GM23338 (cell line): ENCODE measurements at regions not wholly inside any gene's neighbourhood (a gene's known extent, or its start where the extent isn't known, plus 50 kb on each side); places are given as distances from the start of the nearest gene placed in this dataset.

Experiments used
- ATAC-seq: fragments of 200-7000 bp; cut with Tn5 transposase; 3 replicates; pipeline ENCODE4 v1.9.1; 2020
- DNase-seq: peaks from one replicate; pipeline ENCODE4 v3.0.0-alpha.2; 2015; ENCODE audit warnings: low spot score
- H2AFZ ChIP-seq: fragments of 200-600 bp; sonication (generic); 2 replicates; pipeline ENCODE4 v1.8.0; 2016; ENCODE audit warnings: antibody characterized with exemption, mild to moderate bottlenecking, moderate library complexity
- H3F3A ChIP-seq: fragments of 200-600 bp; sonication (generic); replicated peaks from 2 replicates; pipeline ENCODE4 v1.8.0; 2017; ENCODE audit warnings: antibody characterized with exemption, mixed run types, low read depth
- H3K27ac ChIP-seq: fragments of 200-600 bp; sonication (generic); 2 replicates; pipeline ENCODE4 v1.6.1; 2016; ENCODE audit warnings: low read depth
- H3K27me3 ChIP-seq: fragments of 200-600 bp; sonication (generic); 2 replicates; pipeline ENCODE4 v1.8.0; 2016; ENCODE audit warnings: mild to moderate bottlenecking, mixed run types, moderate library complexity; ENCODE audit not compliant: insufficient read depth
- H3K36me3 ChIP-seq: fragments of 200-600 bp; sonication (generic); 2 replicates; pipeline ENCODE4 v1.8.0; 2016; ENCODE audit warnings: mild to moderate bottlenecking; ENCODE audit not compliant: insufficient read depth
- H3K4me1 ChIP-seq: fragments of 200-600 bp; sonication (generic); 2 replicates; pipeline ENCODE4 v1.8.0; 2016; ENCODE audit warnings: mild to moderate bottlenecking, moderate library complexity; ENCODE audit not compliant: insufficient read depth
- H3K4me2 ChIP-seq: fragments of 200-600 bp; sonication (generic); 2 replicates; pipeline ENCODE4 v1.7.1; 2017; ENCODE audit warnings: mixed run types
- H3K4me3 ChIP-seq: fragments of 200-600 bp; sonication (generic); 2 replicates; pipeline ENCODE4 v1.6.1; 2016; ENCODE audit warnings: mixed run types
- H3K79me2 ChIP-seq: fragments of 200-600 bp; sonication (generic); replicated peaks from 2 replicates; pipeline ENCODE4 v1.8.0; 2017; ENCODE audit warnings: mild to moderate bottlenecking; ENCODE audit not compliant: insufficient read depth
- H3K9me2 ChIP-seq: fragments of 200-600 bp; sonication (generic); 2 replicates; pipeline ENCODE4 v1.8.0; 2017; ENCODE audit not compliant: insufficient read depth
- H4K20me1 ChIP-seq: fragments of 200-600 bp; sonication (generic); replicated peaks from 2 replicates; pipeline ENCODE4 v1.8.0; 2017; ENCODE audit warnings: mild to moderate bottlenecking; ENCODE audit not compliant: insufficient read depth
- H3K27ac Mint-ChIP-seq: 2 replicates; pipeline ENCODE4 v1.8.0; 2020; ENCODE audit warnings: inconsistent platforms, mild to moderate bottlenecking, moderate library complexity, mixed read lengths
- H3K27me3 Mint-ChIP-seq: 3 replicates; pipeline ENCODE4 v1.8.0; 2022; ENCODE audit warnings: low read depth, mild to moderate bottlenecking, moderate library complexity, mixed read lengths, inconsistent platforms; ENCODE audit not compliant: insufficient read depth, poor library complexity
- H3K36me3 Mint-ChIP-seq: 3 replicates; pipeline ENCODE4 v1.8.0; 2021; ENCODE audit warnings: low read depth, mild to moderate bottlenecking, inconsistent platforms, moderate library complexity, mixed read lengths
- H3K4me1 Mint-ChIP-seq: 3 replicates; pipeline ENCODE4 v1.8.0; 2020; ENCODE audit warnings: mild to moderate bottlenecking, inconsistent platforms, mixed read lengths
- H3K4me3 Mint-ChIP-seq: 3 replicates; pipeline ENCODE4 v1.8.0; 2021; ENCODE audit warnings: moderate library complexity, mild to moderate bottlenecking, inconsistent platforms, mixed read lengths
- H3K9me3 Mint-ChIP-seq: 3 replicates; pipeline ENCODE4 v1.8.0; 2020; ENCODE audit warnings: moderate library complexity, mild to moderate bottlenecking, inconsistent platforms, mixed read lengths
- CREB1 ChIP-seq: fragments of 250-450 bp; sonication (Bioruptor Pico); IDR thresholded peaks from 2 replicates; pipeline ENCODE4 v1.5.0; 2020; ENCODE audit warnings: low read depth, mild to moderate bottlenecking, moderate library complexity
- JUNB ChIP-seq: IDR thresholded peaks from one replicate; pipeline ENCODE4 v1.6.1; 2016; ENCODE audit warnings: antibody characterized with exemption; ENCODE audit not compliant: unreplicated experiment
- ZNF331 ChIP-seq: fragments of 250-450 bp; sonication (Bioruptor Pico); IDR thresholded peaks from 2 replicates; pipeline ENCODE4 v1.5.0; 2020; ENCODE audit warnings: low read depth, mild to moderate bottlenecking, moderate library complexity
- TF ChIP-seq, protein P1 (sequence below): fragments of 250-450 bp; sonication (Bioruptor Pico); IDR thresholded peaks from 2 replicates; pipeline ENCODE4 v1.5.0; 2020; ENCODE audit warnings: mild to moderate bottlenecking, moderate library complexity
- TF ChIP-seq, protein P2 (sequence below), 2 experiments: fragments of 200-600 bp in 1 of 2; sonication (generic) in 1 of 2; conservative IDR thresholded peaks; 2 replicates each; pipeline versions ENCODE4 v1.5.1 to v1.6.1; 2016 to 2017; ENCODE audit warnings: antibody characterized with exemption in 2 of 2, low read depth in 2 of 2, mild to moderate bottlenecking in 2 of 2, moderate library complexity in 1 of 2
- TF ChIP-seq, protein P3 (sequence below): IDR thresholded peaks from 2 replicates; pipeline ENCODE4 v1.6.1; 2016; ENCODE audit warnings: antibody characterized with exemption

DNA sequence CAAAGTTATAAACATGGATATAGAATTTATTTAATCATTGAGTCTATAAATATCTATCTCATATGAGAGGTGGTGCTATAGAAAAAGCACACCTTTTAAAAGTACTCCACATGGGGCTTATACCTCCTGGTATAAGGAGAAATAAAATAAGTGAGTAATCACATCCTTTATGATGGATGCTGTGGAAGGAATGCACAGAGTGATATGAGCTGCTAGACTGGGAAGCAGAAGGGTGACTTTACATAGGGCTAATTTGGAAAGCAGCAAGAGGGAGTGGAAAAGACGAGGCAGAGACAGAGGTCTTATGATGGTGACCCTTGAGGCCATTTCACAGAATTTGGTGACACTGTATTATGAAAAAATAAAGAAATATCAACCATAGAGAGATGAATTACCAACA, 59.4 kb upstream of the AHR start (continued):
- TF ChIP-seq, protein P1, sequence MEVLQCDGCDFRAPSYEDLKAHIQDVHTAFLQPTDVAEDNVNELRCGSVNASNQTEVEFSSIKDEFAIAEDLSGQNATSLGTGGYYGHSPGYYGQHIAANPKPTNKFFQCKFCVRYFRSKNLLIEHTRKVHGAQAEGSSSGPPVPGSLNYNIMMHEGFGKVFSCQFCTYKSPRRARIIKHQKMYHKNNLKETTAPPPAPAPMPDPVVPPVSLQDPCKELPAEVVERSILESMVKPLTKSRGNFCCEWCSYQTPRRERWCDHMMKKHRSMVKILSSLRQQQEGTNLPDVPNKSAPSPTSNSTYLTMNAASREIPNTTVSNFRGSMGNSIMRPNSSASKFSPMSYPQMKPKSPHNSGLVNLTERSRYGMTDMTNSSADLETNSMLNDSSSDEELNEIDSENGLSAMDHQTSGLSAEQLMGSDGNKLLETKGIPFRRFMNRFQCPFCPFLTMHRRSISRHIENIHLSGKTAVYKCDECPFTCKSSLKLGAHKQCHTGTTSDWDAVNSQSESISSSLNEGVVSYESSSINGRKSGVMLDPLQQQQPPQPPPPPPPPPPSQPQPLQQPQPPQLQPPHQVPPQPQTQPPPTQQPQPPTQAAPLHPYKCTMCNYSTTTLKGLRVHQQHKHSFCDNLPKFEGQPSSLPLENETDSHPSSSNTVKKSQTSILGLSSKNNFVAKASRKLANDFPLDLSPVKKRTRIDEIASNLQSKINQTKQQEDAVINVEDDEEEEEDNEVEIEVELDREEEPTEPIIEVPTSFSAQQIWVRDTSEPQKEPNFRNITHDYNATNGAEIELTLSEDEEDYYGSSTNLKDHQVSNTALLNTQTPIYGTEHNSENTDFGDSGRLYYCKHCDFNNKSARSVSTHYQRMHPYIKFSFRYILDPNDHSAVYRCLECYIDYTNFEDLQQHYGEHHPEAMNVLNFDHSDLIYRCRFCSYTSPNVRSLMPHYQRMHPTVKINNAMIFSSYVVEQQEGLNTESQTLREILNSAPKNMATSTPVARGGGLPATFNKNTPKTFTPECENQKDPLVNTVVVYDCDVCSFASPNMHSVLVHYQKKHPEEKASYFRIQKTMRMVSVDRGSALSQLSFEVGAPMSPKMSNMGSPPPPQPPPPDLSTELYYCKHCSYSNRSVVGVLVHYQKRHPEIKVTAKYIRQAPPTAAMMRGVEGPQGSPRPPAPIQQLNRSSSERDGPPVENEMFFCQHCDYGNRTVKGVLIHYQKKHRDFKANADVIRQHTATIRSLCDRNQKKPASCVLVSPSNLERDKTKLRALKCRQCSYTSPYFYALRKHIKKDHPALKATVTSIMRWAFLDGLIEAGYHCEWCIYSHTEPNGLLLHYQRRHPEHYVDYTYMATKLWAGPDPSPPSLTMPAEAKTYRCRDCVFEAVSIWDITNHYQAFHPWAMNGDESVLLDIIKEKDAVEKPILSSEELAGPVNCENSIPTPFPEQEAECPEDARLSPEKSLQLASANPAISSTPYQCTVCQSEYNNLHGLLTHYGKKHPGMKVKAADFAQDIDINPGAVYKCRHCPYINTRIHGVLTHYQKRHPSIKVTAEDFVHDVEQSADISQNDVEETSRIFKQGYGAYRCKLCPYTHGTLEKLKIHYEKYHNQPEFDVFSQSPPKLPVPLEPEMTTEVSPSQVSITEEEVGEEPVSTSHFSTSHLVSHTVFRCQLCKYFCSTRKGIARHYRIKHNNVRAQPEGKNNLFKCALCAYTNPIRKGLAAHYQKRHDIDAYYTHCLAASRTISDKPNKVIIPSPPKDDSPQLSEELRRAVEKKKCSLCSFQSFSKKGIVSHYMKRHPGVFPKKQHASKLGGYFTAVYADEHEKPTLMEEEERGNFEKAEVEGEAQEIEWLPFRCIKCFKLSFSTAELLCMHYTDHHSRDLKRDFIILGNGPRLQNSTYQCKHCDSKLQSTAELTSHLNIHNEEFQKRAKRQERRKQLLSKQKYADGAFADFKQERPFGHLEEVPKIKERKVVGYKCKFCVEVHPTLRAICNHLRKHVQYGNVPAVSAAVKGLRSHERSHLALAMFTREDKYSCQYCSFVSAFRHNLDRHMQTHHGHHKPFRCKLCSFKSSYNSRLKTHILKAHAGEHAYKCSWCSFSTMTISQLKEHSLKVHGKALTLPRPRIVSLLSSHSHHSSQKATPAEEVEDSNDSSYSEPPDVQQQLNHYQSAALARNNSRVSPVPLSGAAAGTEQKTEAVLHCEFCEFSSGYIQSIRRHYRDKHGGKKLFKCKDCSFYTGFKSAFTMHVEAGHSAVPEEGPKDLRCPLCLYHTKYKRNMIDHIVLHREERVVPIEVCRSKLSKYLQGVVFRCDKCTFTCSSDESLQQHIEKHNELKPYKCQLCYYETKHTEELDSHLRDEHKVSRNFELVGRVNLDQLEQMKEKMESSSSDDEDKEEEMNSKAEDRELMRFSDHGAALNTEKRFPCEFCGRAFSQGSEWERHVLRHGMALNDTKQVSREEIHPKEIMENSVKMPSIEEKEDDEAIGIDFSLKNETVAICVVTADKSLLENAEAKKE (CRISPR knock-in tag), result no peak
- TF ChIP-seq, protein P2, sequence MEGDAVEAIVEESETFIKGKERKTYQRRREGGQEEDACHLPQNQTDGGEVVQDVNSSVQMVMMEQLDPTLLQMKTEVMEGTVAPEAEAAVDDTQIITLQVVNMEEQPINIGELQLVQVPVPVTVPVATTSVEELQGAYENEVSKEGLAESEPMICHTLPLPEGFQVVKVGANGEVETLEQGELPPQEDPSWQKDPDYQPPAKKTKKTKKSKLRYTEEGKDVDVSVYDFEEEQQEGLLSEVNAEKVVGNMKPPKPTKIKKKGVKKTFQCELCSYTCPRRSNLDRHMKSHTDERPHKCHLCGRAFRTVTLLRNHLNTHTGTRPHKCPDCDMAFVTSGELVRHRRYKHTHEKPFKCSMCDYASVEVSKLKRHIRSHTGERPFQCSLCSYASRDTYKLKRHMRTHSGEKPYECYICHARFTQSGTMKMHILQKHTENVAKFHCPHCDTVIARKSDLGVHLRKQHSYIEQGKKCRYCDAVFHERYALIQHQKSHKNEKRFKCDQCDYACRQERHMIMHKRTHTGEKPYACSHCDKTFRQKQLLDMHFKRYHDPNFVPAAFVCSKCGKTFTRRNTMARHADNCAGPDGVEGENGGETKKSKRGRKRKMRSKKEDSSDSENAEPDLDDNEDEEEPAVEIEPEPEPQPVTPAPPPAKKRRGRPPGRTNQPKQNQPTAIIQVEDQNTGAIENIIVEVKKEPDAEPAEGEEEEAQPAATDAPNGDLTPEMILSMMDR (conservative IDR thresholded peaks at IDR 0.05; ENCODE audit: low read depth in 2 of 2), result no peak

DNA sequence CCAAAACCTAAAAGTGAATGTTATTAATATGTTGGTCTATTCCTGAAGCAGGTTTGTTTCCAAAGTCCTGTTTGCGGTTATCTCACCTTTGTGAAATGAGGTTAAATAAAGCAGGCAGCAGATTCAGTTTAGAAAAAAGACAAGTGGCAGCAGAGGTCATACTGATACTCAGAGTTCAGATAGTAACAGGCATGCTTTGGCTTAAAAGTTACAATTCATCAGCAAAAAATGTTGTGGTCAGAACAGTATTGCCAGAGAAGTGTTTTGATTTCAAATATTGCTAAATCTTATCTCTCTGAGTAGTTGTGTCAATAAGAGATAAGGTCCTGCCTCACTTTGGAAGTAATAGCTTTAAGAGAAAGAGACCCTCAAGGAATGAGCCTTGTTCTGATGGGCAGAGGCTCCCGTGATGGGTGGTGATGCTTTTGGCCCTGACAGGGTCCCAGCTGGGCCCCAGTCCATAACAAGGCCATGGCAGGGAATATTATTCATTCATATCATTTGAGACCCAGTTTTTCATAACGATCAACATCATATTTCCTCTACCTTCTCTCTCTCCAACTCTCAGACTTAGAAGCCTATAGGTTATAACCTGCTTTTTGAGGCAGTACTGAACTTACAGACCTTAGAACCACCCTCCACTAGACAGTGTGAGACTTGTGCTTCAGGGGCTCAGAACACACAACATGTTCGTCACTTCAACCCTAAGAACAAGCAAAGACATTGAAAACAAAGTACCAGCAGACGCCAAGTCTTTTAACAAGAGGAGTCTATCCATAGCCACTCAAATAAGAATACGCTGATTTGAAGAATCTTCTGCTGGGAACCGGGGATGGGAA, 58.5 kb upstream of the AHR start:
- no peaks in the 10 kb centered on the region for H3K36me3 ChIP-seq
- no peak overlapping the region for H2AFZ ChIP-seq
- peaks cover 4% of the 10 kb centered on the region for H3K27me3 Mint-ChIP-seq
- no peaks in the 10 kb centered on the region for H4K20me1 ChIP-seq
- no peaks in the 10 kb centered on the region for H3K4me1 Mint-ChIP-seq
- no peaks in the 10 kb centered on the region for H3K27me3 ChIP-seq
- H3K27ac ChIP-seq, result no peak overlapping the region
- no peaks in the 10 kb centered on the region for H3K9me2 ChIP-seq
- no peak for ATAC-seq
- H3K4me1 ChIP-seq, result no peaks in the 10 kb centered on the region
- DNase-seq, result no peak
- H3K4me3 ChIP-seq, result no peak overlapping the region
- no peak overlapping the region for H3K27ac Mint-ChIP-seq
- H3F3A ChIP-seq, result no peaks in the 10 kb centered on the region
- no peaks in the 10 kb centered on the region for H3K79me2 ChIP-seq
- no peak overlapping the region for H3K4me2 ChIP-seq
- H3K9me3 Mint-ChIP-seq, result no peaks in the 10 kb centered on the region; the same call in 2 of the 3 replicates
- no peaks in the 10 kb centered on the region for H3K36me3 Mint-ChIP-seq
- no peak overlapping the region for H3K4me3 Mint-ChIP-seq
- no peak for TF ChIP-seq JUNB
- TF ChIP-seq ZNF331 (CRISPR knock-in tag), result no peak
- TF ChIP-seq CREB1, result no peak
- TF ChIP-seq, protein P3, sequence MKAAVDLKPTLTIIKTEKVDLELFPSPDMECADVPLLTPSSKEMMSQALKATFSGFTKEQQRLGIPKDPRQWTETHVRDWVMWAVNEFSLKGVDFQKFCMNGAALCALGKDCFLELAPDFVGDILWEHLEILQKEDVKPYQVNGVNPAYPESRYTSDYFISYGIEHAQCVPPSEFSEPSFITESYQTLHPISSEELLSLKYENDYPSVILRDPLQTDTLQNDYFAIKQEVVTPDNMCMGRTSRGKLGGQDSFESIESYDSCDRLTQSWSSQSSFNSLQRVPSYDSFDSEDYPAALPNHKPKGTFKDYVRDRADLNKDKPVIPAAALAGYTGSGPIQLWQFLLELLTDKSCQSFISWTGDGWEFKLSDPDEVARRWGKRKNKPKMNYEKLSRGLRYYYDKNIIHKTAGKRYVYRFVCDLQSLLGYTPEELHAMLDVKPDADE, result no peak
